ENCODE measurements at regions not wholly inside any gene's neighbourhood (a gene's known extent, or its start where the extent isn't known, plus 50 kb on each side); places are given as distances from the start of the nearest gene placed in this dataset.

DNA sequence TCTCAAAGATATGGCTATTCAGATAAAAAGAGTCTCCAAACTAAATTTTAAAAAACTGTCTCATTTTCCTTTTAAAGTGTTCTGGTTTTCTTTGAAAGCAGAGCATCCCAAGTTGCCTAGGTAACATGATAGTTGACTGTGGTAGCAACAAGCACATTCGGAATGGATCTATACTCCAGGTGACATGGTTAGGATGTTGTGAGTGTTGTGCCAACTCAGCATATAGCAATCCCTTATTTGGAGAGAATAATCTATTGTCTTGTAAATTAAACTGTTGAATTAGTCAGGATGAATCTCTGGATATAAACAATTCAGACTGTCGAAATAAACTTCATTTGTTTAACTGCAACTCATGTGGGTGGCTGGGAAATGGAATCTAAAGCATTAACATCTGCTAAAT is 418.6 kb downstream of the TUSC7 start:
- Histone ChIP-seq H3K4me2 (no peak overlapping the region), H4K20me1 (ENCODE audit: insufficient read depth) (no peaks in the 10 kb centered on the region), H3K36me3 (replicated peaks in 1 of 2; ENCODE audit: control insufficient read depth in 1 of 2, insufficient read depth in 2 of 2, low read length in 1 of 2) (no peaks in the 10 kb centered on the region), H2AFZ (ENCODE audit: low read depth) (no peak overlapping the region), H3K9me3 (no peaks in the 10 kb centered on the region), H3K27ac (ENCODE audit: low read depth in 2 of 2, low read length in 1 of 2) (no peak overlapping the region), H3K9me2 (no peaks in the 10 kb centered on the region), H3K27me3 (ENCODE audit: insufficient read depth) (no peaks in the 10 kb centered on the region), H3K79me2 (ENCODE audit: insufficient read depth) (no peaks in the 10 kb centered on the region), H3K9ac (no peak overlapping the region), H3K4me3 (ENCODE audit: low read depth in 2 of 2, low read length in 1 of 2) (no peak overlapping the region), H3K4me1 (ENCODE audit: control insufficient read depth in 1 of 2, insufficient read depth in 2 of 2, low read depth in 1 of 2, low read length in 1 of 2) (peaks cover 0 to 7% of the 10 kb centered on the region in 2 experiments; a peak in 2 of 4 replicates), H3F3A (replicated peaks; ENCODE audit: insufficient read depth) (no peaks in the 10 kb centered on the region)
- WGBS (ENCODE audit: low lambda C conversion rate): 87% methylated on average over 2 of the region's 2 CpGs
- POLR2A ChIA-PET: interaction anchor here (0.6 kb wide), 1 partner anchor 158 kb away, joined by 3 read pairs; no protein-coding TSS in a partner anchor
- peak; percentile 15 for DNase-seq
- no peak for TF ChIP-seq YY1 (IDR thresholded peaks at IDR 0.05; ENCODE audit: low read depth)
- no peak for TF ChIP-seq REST (IDR thresholded peaks at IDR 0.05; ENCODE audit: low read depth, low read length)
- TF ChIP-seq NFIC (IDR thresholded peaks at IDR 0.05; ENCODE audit: borderline replicate concordance): no peak
- no peak for TF ChIP-seq TAF1 (IDR thresholded peaks at IDR 0.05; ENCODE audit: borderline replicate concordance, low read depth, low read length)
- TF ChIP-seq CHD2 (IDR thresholded peaks at IDR 0.05; ENCODE audit: low read length, partially characterized antibody): no peak
- no peak for TF ChIP-seq USF2 (IDR thresholded peaks at IDR 0.05; ENCODE audit: borderline replicate concordance, low read depth, low read length)
- TF ChIP-seq ELF1 (IDR thresholded peaks at IDR 0.05): no peak
- TF ChIP-seq GATA2 (CRISPR knock-in tag; IDR thresholded peaks at IDR 0.05): no peak
- TF ChIP-seq RXRA (IDR thresholded peaks at IDR 0.05; ENCODE audit: borderline replicate concordance, low read depth): no peak
- TF ChIP-seq MAX (IDR thresholded peaks at IDR 0.05; ENCODE audit: low read depth): no peak
- TF ChIP-seq MEF2A (IDR thresholded peaks at IDR 0.05; ENCODE audit: borderline replicate concordance, low read depth): no peak
- TF ChIP-seq POLR2AphosphoS5 (IDR thresholded peaks at IDR 0.05; ENCODE audit: low read depth, low read length): no peak
- no peak for TF ChIP-seq SMC3 (IDR thresholded peaks at IDR 0.05; ENCODE audit: low read depth, low read length)
- TF ChIP-seq RCOR1 (IDR thresholded peaks at IDR 0.05; ENCODE audit: low read length): no peak
- TF ChIP-seq EP300 (IDR thresholded peaks at IDR 0.05; ENCODE audit: borderline replicate concordance in 1 of 2, low read depth in 1 of 2, low read length in 1 of 2): no peak
- TF ChIP-seq SIN3A (IDR thresholded peaks at IDR 0.05; ENCODE audit: borderline replicate concordance, low read depth, low read length): no peak
- TF ChIP-seq JUND (IDR thresholded peaks at IDR 0.05): no peak
- TF ChIP-seq, protein P1, sequence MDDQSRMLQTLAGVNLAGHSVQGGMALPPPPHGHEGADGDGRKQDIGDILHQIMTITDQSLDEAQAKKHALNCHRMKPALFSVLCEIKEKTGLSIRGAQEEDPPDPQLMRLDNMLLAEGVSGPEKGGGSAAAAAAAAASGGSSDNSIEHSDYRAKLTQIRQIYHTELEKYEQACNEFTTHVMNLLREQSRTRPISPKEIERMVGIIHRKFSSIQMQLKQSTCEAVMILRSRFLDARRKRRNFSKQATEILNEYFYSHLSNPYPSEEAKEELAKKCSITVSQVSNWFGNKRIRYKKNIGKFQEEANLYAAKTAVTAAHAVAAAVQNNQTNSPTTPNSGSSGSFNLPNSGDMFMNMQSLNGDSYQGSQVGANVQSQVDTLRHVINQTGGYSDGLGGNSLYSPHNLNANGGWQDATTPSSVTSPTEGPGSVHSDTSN (IDR thresholded peaks at IDR 0.05): no peak
- TF ChIP-seq RFX5 (IDR thresholded peaks at IDR 0.05; ENCODE audit: low read length): no peak
- no peak for TF ChIP-seq FOSL2 (IDR thresholded peaks at IDR 0.05; ENCODE audit: borderline replicate concordance, low read depth)
- CTCF ChIA-PET: interaction anchor here (1.4 to 1.5 kb wide), 2 partner anchors 13 to 69 kb away, joined by 3 to 4 read pairs; no protein-coding TSS in a partner anchor
